GM23338 (cell line): ENCODE measurements at regions not wholly inside any gene's neighbourhood (a gene's known extent, or its start where the extent isn't known, plus 50 kb on each side); places are given as distances from the start of the nearest gene placed in this dataset.

Source experiments
- ATAC-seq: fragments of 200-7000 bp; cut with Tn5 transposase; 3 replicates; pipeline ENCODE4 v1.9.1; 2020
- DNase-seq: peaks from one replicate; pipeline ENCODE4 v3.0.0-alpha.2; 2015; ENCODE audit warnings: low spot score
- H2AFZ ChIP-seq: fragments of 200-600 bp; sonication (generic); 2 replicates; pipeline ENCODE4 v1.8.0; 2016; ENCODE audit warnings: antibody characterized with exemption, mild to moderate bottlenecking, moderate library complexity
- H3F3A ChIP-seq: fragments of 200-600 bp; sonication (generic); replicated peaks from 2 replicates; pipeline ENCODE4 v1.8.0; 2017; ENCODE audit warnings: antibody characterized with exemption, mixed run types, low read depth
- H3K27ac ChIP-seq: fragments of 200-600 bp; sonication (generic); 2 replicates; pipeline ENCODE4 v1.6.1; 2016; ENCODE audit warnings: low read depth
- H3K27me3 ChIP-seq: fragments of 200-600 bp; sonication (generic); 2 replicates; pipeline ENCODE4 v1.8.0; 2016; ENCODE audit warnings: mild to moderate bottlenecking, mixed run types, moderate library complexity; ENCODE audit not compliant: insufficient read depth
- H3K36me3 ChIP-seq: fragments of 200-600 bp; sonication (generic); 2 replicates; pipeline ENCODE4 v1.8.0; 2016; ENCODE audit warnings: mild to moderate bottlenecking; ENCODE audit not compliant: insufficient read depth
- H3K4me1 ChIP-seq: fragments of 200-600 bp; sonication (generic); 2 replicates; pipeline ENCODE4 v1.8.0; 2016; ENCODE audit warnings: mild to moderate bottlenecking, moderate library complexity; ENCODE audit not compliant: insufficient read depth
- H3K4me2 ChIP-seq: fragments of 200-600 bp; sonication (generic); 2 replicates; pipeline ENCODE4 v1.7.1; 2017; ENCODE audit warnings: mixed run types
- H3K4me3 ChIP-seq: fragments of 200-600 bp; sonication (generic); 2 replicates; pipeline ENCODE4 v1.6.1; 2016; ENCODE audit warnings: mixed run types
- H3K79me2 ChIP-seq: fragments of 200-600 bp; sonication (generic); replicated peaks from 2 replicates; pipeline ENCODE4 v1.8.0; 2017; ENCODE audit warnings: mild to moderate bottlenecking; ENCODE audit not compliant: insufficient read depth
- H3K9me2 ChIP-seq: fragments of 200-600 bp; sonication (generic); 2 replicates; pipeline ENCODE4 v1.8.0; 2017; ENCODE audit not compliant: insufficient read depth
- H4K20me1 ChIP-seq: fragments of 200-600 bp; sonication (generic); replicated peaks from 2 replicates; pipeline ENCODE4 v1.8.0; 2017; ENCODE audit warnings: mild to moderate bottlenecking; ENCODE audit not compliant: insufficient read depth
- H3K27ac Mint-ChIP-seq: 2 replicates; pipeline ENCODE4 v1.8.0; 2020; ENCODE audit warnings: inconsistent platforms, mild to moderate bottlenecking, moderate library complexity, mixed read lengths
- H3K27me3 Mint-ChIP-seq: 3 replicates; pipeline ENCODE4 v1.8.0; 2022; ENCODE audit warnings: low read depth, mild to moderate bottlenecking, moderate library complexity, mixed read lengths, inconsistent platforms; ENCODE audit not compliant: insufficient read depth, poor library complexity
- H3K36me3 Mint-ChIP-seq: 3 replicates; pipeline ENCODE4 v1.8.0; 2021; ENCODE audit warnings: low read depth, mild to moderate bottlenecking, inconsistent platforms, moderate library complexity, mixed read lengths
- H3K4me1 Mint-ChIP-seq: 3 replicates; pipeline ENCODE4 v1.8.0; 2020; ENCODE audit warnings: mild to moderate bottlenecking, inconsistent platforms, mixed read lengths
- H3K4me3 Mint-ChIP-seq: 3 replicates; pipeline ENCODE4 v1.8.0; 2021; ENCODE audit warnings: moderate library complexity, mild to moderate bottlenecking, inconsistent platforms, mixed read lengths
- H3K9me3 Mint-ChIP-seq: 3 replicates; pipeline ENCODE4 v1.8.0; 2020; ENCODE audit warnings: moderate library complexity, mild to moderate bottlenecking, inconsistent platforms, mixed read lengths
- CREB1 ChIP-seq: fragments of 250-450 bp; sonication (Bioruptor Pico); IDR thresholded peaks from 2 replicates; pipeline ENCODE4 v1.5.0; 2020; ENCODE audit warnings: low read depth, mild to moderate bottlenecking, moderate library complexity
- EZH2 ChIP-seq: fragments of 200-600 bp; sonication (generic); IDR thresholded peaks from one replicate; pipeline ENCODE4 v1.8.0; 2017; ENCODE audit warnings: antibody characterized with exemption, mild to moderate bottlenecking, low read depth; ENCODE audit not compliant: unreplicated experiment
- EZH2phosphoT487 ChIP-seq: fragments of 200-600 bp; sonication (generic); IDR thresholded peaks from one replicate; pipeline ENCODE4 v1.8.1; 2018; ENCODE audit warnings: antibody characterized with exemption; ENCODE audit not compliant: unreplicated experiment
- JUNB ChIP-seq: IDR thresholded peaks from one replicate; pipeline ENCODE4 v1.6.1; 2016; ENCODE audit warnings: antibody characterized with exemption; ENCODE audit not compliant: unreplicated experiment
- NANOG ChIP-seq: IDR thresholded peaks from 2 replicates; pipeline ENCODE4 v1.6.1; 2016; ENCODE audit warnings: antibody characterized with exemption, borderline replicate concordance
- POLR2AphosphoS5 ChIP-seq: IDR thresholded peaks from 2 replicates; pipeline ENCODE4 v1.6.1; 2016; ENCODE audit warnings: antibody characterized with exemption, low read depth
- STAT1 ChIP-seq: IDR thresholded peaks from one replicate; pipeline ENCODE4 v1.6.1; 2016; ENCODE audit warnings: antibody characterized with exemption; ENCODE audit not compliant: unreplicated experiment
- ZNF114 ChIP-seq: fragments of 250-450 bp; sonication (Bioruptor Pico); IDR thresholded peaks from 2 replicates; pipeline ENCODE4 v1.5.0; 2020; ENCODE audit warnings: mild to moderate bottlenecking, moderate library complexity
- ZNF331 ChIP-seq: fragments of 250-450 bp; sonication (Bioruptor Pico); IDR thresholded peaks from 2 replicates; pipeline ENCODE4 v1.5.0; 2020; ENCODE audit warnings: low read depth, mild to moderate bottlenecking, moderate library complexity
- TF ChIP-seq, protein P1 (sequence below): IDR thresholded peaks from 2 replicates; pipeline ENCODE4 v1.6.1; 2016; ENCODE audit warnings: antibody characterized with exemption
- TF ChIP-seq, protein P2 (sequence below): fragments of 250-450 bp; sonication (Bioruptor Pico); IDR thresholded peaks from 2 replicates; pipeline ENCODE4 v1.5.0; 2020; ENCODE audit warnings: mild to moderate bottlenecking, moderate library complexity
- TF ChIP-seq, protein P3 (sequence below), 2 experiments: fragments of 200-600 bp in 1 of 2; sonication (generic) in 1 of 2; conservative IDR thresholded peaks; 2 replicates each; pipeline versions ENCODE4 v1.5.1 to v1.6.1; 2016 to 2017; ENCODE audit warnings: antibody characterized with exemption in 2 of 2, low read depth in 2 of 2, mild to moderate bottlenecking in 2 of 2, moderate library complexity in 1 of 2
- TF ChIP-seq, protein P4 (sequence below): IDR thresholded peaks from one replicate; pipeline ENCODE4 v1.6.1; 2018; ENCODE audit warnings: antibody characterized with exemption; ENCODE audit not compliant: unreplicated experiment

DNA sequence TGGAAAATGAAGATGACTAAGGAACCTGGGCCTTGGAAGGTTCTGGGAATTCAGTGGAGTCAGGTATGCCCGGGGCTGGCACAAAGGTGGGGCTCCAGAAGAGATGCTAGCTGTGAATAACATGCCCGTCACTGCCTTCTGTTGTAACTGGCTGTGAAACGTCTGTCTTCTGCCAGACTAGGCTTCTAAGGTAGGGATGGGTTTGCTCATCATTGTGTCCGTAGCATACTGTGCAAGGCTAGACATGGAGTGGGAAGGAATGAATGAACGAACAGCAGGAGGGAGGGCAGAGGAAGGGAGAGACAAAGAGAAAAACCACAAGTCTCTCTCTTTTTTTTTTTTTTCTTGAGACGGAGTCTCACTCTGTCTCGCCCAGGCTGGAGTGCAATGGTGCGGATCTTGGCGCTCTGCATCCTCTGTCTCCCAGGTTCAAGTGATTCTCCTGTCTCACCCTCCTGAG is 327.4 kb downstream of the MN1 start:
- H3K36me3 ChIP-seq: no peaks in the 10 kb centered on the region
- peaks cover 8% of the 10 kb centered on the region for H3K27me3 Mint-ChIP-seq

More for the DNA sequence above, 327.4 kb downstream of the MN1 start:
- TF ChIP-seq ZNF114 (CRISPR knock-in tag) (no peak), JUNB (no peak), POLR2AphosphoS5 (no peak), CREB1 (CRISPR knock-in tag) (no peak), EZH2 (no peak), ZNF331 (CRISPR knock-in tag) (no peak), EZH2phosphoT487 (no peak), STAT1 (no peak), NANOG (no peak)
- TF ChIP-seq, protein P1, sequence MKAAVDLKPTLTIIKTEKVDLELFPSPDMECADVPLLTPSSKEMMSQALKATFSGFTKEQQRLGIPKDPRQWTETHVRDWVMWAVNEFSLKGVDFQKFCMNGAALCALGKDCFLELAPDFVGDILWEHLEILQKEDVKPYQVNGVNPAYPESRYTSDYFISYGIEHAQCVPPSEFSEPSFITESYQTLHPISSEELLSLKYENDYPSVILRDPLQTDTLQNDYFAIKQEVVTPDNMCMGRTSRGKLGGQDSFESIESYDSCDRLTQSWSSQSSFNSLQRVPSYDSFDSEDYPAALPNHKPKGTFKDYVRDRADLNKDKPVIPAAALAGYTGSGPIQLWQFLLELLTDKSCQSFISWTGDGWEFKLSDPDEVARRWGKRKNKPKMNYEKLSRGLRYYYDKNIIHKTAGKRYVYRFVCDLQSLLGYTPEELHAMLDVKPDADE: no peak
- TF ChIP-seq, protein P2, sequence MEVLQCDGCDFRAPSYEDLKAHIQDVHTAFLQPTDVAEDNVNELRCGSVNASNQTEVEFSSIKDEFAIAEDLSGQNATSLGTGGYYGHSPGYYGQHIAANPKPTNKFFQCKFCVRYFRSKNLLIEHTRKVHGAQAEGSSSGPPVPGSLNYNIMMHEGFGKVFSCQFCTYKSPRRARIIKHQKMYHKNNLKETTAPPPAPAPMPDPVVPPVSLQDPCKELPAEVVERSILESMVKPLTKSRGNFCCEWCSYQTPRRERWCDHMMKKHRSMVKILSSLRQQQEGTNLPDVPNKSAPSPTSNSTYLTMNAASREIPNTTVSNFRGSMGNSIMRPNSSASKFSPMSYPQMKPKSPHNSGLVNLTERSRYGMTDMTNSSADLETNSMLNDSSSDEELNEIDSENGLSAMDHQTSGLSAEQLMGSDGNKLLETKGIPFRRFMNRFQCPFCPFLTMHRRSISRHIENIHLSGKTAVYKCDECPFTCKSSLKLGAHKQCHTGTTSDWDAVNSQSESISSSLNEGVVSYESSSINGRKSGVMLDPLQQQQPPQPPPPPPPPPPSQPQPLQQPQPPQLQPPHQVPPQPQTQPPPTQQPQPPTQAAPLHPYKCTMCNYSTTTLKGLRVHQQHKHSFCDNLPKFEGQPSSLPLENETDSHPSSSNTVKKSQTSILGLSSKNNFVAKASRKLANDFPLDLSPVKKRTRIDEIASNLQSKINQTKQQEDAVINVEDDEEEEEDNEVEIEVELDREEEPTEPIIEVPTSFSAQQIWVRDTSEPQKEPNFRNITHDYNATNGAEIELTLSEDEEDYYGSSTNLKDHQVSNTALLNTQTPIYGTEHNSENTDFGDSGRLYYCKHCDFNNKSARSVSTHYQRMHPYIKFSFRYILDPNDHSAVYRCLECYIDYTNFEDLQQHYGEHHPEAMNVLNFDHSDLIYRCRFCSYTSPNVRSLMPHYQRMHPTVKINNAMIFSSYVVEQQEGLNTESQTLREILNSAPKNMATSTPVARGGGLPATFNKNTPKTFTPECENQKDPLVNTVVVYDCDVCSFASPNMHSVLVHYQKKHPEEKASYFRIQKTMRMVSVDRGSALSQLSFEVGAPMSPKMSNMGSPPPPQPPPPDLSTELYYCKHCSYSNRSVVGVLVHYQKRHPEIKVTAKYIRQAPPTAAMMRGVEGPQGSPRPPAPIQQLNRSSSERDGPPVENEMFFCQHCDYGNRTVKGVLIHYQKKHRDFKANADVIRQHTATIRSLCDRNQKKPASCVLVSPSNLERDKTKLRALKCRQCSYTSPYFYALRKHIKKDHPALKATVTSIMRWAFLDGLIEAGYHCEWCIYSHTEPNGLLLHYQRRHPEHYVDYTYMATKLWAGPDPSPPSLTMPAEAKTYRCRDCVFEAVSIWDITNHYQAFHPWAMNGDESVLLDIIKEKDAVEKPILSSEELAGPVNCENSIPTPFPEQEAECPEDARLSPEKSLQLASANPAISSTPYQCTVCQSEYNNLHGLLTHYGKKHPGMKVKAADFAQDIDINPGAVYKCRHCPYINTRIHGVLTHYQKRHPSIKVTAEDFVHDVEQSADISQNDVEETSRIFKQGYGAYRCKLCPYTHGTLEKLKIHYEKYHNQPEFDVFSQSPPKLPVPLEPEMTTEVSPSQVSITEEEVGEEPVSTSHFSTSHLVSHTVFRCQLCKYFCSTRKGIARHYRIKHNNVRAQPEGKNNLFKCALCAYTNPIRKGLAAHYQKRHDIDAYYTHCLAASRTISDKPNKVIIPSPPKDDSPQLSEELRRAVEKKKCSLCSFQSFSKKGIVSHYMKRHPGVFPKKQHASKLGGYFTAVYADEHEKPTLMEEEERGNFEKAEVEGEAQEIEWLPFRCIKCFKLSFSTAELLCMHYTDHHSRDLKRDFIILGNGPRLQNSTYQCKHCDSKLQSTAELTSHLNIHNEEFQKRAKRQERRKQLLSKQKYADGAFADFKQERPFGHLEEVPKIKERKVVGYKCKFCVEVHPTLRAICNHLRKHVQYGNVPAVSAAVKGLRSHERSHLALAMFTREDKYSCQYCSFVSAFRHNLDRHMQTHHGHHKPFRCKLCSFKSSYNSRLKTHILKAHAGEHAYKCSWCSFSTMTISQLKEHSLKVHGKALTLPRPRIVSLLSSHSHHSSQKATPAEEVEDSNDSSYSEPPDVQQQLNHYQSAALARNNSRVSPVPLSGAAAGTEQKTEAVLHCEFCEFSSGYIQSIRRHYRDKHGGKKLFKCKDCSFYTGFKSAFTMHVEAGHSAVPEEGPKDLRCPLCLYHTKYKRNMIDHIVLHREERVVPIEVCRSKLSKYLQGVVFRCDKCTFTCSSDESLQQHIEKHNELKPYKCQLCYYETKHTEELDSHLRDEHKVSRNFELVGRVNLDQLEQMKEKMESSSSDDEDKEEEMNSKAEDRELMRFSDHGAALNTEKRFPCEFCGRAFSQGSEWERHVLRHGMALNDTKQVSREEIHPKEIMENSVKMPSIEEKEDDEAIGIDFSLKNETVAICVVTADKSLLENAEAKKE: no peak
- TF ChIP-seq, protein P3, sequence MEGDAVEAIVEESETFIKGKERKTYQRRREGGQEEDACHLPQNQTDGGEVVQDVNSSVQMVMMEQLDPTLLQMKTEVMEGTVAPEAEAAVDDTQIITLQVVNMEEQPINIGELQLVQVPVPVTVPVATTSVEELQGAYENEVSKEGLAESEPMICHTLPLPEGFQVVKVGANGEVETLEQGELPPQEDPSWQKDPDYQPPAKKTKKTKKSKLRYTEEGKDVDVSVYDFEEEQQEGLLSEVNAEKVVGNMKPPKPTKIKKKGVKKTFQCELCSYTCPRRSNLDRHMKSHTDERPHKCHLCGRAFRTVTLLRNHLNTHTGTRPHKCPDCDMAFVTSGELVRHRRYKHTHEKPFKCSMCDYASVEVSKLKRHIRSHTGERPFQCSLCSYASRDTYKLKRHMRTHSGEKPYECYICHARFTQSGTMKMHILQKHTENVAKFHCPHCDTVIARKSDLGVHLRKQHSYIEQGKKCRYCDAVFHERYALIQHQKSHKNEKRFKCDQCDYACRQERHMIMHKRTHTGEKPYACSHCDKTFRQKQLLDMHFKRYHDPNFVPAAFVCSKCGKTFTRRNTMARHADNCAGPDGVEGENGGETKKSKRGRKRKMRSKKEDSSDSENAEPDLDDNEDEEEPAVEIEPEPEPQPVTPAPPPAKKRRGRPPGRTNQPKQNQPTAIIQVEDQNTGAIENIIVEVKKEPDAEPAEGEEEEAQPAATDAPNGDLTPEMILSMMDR (conservative IDR thresholded peaks at IDR 0.05; ENCODE audit: low read depth in 2 of 2): no peak
- TF ChIP-seq, protein P4, sequence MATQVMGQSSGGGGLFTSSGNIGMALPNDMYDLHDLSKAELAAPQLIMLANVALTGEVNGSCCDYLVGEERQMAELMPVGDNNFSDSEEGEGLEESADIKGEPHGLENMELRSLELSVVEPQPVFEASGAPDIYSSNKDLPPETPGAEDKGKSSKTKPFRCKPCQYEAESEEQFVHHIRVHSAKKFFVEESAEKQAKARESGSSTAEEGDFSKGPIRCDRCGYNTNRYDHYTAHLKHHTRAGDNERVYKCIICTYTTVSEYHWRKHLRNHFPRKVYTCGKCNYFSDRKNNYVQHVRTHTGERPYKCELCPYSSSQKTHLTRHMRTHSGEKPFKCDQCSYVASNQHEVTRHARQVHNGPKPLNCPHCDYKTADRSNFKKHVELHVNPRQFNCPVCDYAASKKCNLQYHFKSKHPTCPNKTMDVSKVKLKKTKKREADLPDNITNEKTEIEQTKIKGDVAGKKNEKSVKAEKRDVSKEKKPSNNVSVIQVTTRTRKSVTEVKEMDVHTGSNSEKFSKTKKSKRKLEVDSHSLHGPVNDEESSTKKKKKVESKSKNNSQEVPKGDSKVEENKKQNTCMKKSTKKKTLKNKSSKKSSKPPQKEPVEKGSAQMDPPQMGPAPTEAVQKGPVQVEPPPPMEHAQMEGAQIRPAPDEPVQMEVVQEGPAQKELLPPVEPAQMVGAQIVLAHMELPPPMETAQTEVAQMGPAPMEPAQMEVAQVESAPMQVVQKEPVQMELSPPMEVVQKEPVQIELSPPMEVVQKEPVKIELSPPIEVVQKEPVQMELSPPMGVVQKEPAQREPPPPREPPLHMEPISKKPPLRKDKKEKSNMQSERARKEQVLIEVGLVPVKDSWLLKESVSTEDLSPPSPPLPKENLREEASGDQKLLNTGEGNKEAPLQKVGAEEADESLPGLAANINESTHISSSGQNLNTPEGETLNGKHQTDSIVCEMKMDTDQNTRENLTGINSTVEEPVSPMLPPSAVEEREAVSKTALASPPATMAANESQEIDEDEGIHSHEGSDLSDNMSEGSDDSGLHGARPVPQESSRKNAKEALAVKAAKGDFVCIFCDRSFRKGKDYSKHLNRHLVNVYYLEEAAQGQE: no peak
- Mint-ChIP-seq H3K4me1 (peaks cover 31% of the 10 kb centered on the region), H3K27ac (no peak overlapping the region), H3K4me3 (no peak overlapping the region), H3K36me3 (no peaks in the 10 kb centered on the region), H3K9me3 (peaks cover 3% of the 10 kb centered on the region; the same call in 1 of the 3 replicates)
- peaks cover 22% of the 10 kb centered on the region for H3K4me1 ChIP-seq
- no peaks in the 10 kb centered on the region for H3F3A ChIP-seq
- no peak overlapping the region for H3K4me3 ChIP-seq
- H3K9me2 ChIP-seq: peaks cover 14% of the 10 kb centered on the region; the same call in 1 of the 2 replicates
- DNase-seq: no peak
- no peaks in the 10 kb centered on the region for H3K27me3 ChIP-seq
- no peak overlapping the region for H2AFZ ChIP-seq
- no peak overlapping the region for H3K27ac ChIP-seq
- H3K79me2 ChIP-seq: no peaks in the 10 kb centered on the region
- H4K20me1 ChIP-seq: no peaks in the 10 kb centered on the region
- ATAC-seq: no peak
- H3K4me2 ChIP-seq: no peak overlapping the region; the same call in 1 of the 2 replicates
